Head of caudate nucleus (tissue), 42 donors: ENCODE measurements at regions not wholly inside any gene's neighbourhood (a gene's known extent, or its start where the extent isn't known, plus 50 kb on each side); places are given as distances from the start of the nearest gene placed in this dataset.
"Not testable (repeated sequence)": the region's sequence is repeated elsewhere in the genome, so short reads cannot be mapped to it uniquely, and the experiment has no call there.

Experiments
- DNase-seq, 42 donors: peaks; one replicate each; pipeline versions ENCODE4 v3.0.0 to v3.0.0-alpha.2; 2020 to 2021; ENCODE audit warnings: mixed read lengths in 7 of 42
- intact Hi-C: fragments of 100-400 bp; cut with DNase I; formaldehyde crosslinking; loops from one replicate; pipeline ENCODE4 v1.15.0; 2022

DNA sequence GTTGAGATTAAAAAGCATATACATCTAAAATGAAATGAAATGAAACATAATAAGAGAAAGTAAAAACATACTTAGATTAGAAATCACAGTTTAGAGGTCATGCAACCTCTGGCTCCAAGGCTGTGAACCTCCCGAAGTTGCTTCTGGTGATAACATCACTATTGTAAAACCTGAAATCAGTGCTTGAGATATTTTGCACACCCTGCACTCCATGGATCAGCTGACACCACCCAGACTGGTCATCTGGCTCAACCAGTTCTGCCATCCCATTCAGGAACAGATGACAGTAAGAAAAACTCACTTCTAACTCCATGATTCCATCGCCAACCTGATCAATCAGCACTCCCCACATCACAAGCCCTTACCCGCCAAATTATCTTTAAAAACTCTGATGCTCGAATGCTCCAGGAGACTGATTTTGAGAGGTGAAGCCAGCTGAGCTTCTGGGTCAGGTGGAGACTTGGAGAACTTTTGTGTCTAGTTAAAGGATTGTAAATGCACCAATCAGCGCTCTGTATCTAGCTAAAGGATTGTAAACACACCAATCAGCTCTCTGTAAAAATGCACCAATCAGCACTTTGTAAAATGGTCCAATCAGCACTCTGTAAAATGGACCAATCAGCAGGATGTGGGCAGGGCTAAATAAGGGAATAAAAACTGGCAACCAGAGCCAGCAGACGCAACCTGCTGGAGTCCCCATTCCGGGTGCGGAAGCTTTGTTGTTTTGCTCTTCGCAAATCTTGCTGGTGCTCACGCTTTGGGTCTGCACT is 162.6 kb upstream of the MAGI2 start:
- intact Hi-C loops: no loop called here
- DNase-seq: no peak

DNA sequence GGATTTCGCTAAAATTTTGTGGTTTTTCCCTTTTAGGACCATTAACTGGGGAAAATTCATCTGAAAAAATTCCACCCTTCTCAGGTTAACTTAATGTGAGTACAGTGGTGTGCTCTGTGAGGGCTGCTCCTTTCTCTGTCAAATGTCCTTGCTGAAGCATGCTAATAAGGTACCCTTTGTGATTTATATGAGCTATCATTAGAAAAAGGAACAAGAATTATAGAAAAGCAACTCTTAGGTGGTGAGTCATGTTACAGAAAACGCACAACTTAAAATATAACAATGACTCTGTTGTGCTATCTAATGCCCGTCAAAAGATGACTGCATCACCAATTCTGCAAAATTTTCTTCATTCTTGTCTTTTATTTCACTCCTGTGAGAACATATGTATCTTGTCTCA is 162.0 kb upstream of the MAGI2 start:
- intact Hi-C loops: no loop called here
- no peak for DNase-seq

DNA sequence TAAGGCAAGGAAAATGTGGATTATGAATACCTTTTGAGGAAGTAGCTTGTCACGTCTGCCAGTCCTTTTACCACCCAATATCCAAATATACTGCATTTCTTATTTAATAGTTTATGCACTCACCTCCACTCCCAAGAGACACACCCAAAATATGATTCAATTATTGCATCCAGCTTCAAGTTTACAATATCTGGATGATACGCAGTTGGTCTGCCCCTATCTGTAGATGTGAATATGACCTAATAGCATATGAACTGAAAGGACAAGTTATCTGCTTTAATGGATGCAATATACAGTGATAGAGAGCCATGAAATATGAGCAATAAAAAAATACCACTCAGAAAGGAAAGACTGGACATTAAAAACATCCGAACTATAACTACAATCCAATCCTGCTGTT is 159.4 kb upstream of the MAGI2 start:
- DNase-seq: no peak
- intact Hi-C loops: no loop called here

DNA sequence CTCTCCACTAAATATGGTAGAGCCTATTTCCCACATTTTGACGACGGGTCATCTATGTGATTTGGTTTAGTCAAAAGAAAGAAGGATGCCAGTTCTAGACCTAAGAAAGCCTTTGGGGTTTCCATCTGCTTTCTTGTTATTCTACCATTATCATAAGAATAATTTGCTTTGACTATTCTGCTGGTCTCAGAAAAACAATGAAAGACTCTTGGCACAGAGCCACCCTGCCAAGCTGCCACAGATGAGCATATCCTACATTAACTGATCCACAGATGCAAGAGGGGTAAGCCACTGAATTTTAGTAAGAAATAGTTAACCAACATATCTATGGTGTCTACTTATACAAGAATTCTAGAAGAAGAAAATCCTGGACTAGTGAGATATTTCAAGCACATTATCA is 158.6 kb upstream of the MAGI2 start:
- DNase-seq: peak in 20 of 42 donors; percentile 3 to 58 (median 12)
- intact Hi-C loops: no loop called here

DNA sequence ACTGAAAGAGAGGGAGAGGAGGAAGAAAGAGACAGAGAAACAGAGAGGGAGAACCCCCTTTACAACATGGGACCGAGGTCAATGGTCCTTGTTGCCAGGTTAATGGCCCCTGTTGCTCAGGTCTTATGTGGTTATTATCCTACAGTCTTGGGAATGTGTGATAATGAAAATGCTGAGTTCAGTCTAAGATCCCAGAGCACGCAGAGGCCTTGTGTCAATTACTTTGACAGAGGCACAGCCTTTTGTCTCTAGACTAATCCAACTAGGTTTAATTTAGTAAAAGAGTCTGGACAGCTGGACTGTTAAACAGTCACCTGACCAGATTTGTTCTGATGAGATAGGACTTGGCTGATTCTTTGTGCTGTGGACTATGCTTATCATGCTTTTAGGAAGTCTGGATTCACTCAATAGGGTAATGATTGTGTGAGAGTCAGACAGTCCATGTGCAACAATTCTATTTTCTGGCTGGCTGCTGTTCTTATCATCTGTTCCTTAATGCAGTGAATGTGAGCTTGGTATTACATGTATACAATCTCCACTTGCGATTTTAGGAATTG is 157.4 kb upstream of the MAGI2 start:
- DNase-seq: no peak
- intact Hi-C loops: no loop called here

DNA sequence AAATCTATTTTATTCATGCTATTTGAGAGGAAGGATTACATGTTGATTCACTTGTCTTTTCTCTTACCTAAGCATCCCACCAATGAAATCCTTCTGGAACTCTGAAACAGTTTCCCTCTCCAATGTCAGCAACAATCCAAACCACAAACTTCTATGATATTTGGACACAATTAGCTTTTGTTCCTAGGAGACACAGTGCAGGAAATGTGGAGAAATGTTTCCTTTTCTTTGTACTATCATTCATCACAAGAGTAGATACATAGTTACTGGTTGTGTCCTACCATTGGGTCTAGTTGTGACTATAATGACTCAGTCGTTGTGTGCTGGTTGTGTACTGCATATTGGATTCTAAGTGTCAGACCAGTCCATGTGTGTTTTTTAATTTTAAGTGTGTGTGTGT is 156.8 kb upstream of the MAGI2 start:
- intact Hi-C loops: no loop called here
- DNase-seq: no peak

DNA sequence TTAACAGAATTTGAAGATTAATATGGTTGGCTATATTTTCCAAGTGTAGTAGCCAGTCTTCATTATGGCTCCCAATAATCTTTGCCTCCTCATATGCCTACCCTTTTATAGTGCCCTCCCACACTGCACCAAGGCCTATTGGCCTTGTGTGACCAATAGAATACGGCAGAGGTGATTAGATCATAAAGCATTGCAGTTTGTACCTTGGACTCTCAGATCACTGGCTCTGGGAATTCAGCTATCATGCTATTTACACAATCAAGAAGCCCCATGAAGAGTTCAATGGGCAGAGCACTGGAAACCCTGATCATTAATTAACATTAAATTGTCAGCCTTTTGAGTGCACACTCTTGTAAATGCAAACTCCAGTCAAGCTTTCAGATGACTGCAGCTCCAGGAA is 154.5 kb upstream of the MAGI2 start:
- no peak for DNase-seq
- intact Hi-C loops: no loop called here

DNA sequence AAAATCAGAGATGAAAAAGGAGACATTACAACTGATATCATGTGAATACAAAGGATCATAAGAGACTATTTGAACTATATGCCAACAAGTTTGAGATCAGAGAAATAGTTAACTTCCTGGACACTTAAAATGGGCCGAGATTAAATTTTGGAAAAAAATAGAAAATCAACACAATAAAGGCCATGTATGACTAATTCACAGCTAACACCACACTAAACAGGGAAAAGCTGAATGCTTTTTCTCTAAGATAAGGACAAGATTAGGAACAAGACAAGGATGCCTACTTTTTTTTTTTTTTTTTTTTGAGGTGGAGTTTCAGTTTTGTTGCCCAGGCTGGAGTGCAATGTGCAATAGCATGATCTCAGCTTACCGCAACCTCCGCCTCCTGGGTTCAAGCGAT is 151.4 kb upstream of the MAGI2 start:
- DNase-seq: no peak
- intact Hi-C loops: no loop called here

DNA sequence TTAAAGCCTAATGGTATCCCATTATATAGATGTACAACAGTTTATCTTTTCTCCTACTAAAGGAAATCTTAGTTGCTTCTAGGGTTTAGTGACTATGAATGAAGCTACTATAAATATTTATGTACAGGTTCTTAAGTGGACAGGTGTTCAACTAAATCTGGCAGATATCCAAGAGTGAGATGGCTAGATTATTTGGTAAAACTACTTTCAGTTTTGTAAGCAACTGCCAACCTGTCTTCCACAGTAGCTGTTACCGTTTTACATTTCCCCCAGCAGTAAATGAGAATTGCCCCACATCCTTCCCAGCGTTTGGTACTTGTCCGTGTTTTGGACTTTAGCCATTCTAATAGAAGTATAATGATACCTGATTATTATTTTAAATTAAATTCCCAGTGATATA is 144.9 kb upstream of the MAGI2 start:
- intact Hi-C loops: no loop called here
- no peak for DNase-seq

DNA sequence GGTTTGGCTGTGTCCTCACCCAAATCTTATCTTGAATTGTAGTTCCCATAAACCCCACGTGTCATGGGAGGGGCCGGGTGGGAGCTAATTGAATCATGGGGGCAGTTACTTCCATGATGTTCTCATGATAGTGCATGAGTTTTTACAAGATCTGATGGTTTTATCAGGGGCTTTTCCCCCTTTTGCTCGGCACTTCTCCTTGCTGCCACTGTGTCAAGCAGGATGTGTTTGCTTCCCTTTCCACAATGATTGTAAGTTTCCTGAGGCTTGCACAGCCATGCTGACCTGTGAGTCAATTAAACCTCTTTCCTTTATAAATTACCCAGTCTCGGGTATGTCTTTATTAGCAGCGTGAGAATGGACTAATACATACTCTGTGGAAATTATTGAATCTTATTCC is 141.2 kb upstream of the MAGI2 start:
- DNase-seq, intact Hi-C loops: not testable (repeated sequence)

DNA sequence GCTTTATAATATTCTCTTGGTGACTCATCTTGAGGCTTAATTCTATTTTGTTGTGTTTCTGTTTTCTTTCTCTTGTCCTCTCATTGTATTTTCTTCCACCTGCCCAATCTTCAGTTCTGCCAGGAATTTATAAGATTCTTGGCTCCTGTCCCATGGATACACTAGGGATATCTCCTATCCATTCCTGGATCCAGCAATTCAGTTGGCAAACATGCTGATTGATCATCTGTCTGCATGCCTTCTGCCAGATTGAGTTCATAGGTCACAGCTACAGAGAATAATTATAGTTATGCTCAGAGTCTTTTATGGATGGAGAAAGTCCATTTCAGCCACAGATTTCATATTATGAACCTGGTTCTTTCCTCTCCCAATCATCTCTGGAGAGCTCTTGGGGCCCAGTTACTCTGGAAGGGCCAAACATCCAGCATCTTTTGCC is 140.4 kb upstream of the MAGI2 start:
- DNase-seq: no peak
- intact Hi-C loops: no loop called here

DNA sequence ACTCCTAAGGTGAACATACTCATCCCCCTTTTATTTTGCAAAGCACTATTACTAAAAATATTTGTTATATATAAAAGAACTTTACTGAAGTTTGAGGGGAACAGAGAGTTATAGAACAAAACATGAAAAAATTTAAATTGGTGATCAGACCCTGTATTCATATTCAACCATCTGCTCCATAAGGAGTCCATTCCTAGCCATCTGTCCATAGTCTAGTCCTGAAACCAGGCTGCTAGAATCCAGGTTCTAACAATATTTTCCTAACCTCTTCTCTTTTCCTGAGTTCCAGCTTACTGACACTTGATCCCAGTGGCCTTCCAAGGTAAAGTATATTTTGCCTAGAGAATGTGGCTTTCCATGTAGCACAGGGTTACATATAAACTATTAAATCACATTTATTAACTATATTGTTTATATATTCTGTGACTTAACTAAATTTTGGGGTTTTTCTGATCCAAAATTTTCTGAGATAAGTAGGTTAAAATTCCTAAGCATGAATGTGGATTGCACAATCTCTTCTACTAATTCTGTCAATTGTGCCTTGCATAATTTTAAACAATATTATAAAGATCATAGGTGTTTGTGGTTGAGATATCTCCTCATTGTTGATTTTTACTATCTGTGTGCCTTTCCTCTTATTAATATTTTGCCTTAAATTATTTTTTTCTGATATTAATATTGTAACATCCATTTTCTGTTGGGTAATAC is 137.6 kb upstream of the MAGI2 start:
- no peak for DNase-seq
- intact Hi-C loops: no loop called here

DNA sequence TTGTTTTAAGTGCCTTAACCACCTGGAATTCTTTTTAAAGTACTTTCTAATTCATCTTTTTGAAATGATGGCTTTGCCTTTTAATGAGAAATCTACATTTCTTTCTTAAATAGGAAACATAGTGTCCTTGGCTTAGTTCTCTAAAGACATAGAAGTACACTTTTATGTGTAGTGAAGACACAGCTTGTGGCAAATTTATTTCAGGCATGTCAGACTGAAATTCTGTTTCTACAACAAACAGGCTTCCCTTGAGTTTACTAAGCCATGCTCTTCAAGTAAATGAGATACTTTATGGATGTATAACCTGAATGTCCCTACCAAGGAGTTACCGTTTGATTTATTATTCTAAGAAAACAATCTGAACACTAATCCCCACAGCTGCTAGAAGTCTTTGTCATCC is 136.9 kb upstream of the MAGI2 start:
- intact Hi-C loops: no loop called here
- no peak for DNase-seq

DNA sequence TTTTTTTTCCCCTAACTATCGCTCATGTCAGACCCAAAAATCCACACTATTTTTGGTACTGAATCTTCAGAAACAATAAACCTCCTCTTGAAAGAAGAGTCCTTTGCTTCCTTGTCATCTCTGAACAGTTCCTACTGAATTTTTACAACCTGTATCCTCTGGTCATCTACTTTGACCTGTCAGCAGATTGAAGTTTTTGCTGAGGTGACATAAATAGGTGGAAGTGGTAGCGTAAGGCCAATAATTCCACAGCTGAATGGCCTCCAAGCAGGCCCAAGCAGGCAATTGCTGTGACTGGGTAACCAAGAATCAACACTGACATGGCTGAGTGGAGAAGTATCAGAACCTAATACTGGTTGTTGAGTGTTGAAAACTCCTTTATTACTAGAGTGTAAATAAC is 117.4 kb upstream of the MAGI2 start:
- intact Hi-C loops: no loop called here
- no peak for DNase-seq

DNA sequence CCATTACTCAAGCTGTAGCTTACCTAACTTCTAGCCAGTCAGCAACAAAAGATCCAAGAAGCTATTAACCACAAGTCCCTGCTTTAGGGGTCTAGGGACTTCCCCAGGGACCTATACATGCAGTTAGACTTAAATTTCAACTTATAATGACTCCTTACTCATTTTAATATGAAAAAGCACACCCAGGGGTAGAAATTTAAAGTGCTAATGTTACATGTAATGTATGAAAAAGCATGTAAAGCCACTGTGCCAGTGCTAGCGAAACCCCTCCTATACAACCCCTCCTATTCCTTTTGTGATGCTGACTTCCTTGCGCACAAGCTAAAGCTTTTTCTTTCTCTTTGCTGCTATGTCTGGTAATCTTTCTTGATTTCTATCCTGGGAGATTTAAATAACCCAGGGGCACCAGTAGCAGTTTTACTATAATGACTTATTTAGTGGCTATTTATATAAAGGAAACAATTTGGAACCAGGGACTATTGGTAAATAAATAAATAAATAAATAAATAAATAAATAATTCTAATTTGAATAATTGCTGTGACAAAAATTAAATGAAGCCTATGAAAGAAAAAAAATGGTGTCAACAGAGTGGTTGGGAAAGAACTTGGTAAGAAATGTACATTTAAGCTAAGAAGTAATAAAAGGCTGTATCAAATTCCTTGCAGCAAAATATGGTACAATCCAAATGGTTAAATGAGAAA is 110.5 kb upstream of the MAGI2 start:
- no peak for DNase-seq
- intact Hi-C loops: no loop called here

DNA sequence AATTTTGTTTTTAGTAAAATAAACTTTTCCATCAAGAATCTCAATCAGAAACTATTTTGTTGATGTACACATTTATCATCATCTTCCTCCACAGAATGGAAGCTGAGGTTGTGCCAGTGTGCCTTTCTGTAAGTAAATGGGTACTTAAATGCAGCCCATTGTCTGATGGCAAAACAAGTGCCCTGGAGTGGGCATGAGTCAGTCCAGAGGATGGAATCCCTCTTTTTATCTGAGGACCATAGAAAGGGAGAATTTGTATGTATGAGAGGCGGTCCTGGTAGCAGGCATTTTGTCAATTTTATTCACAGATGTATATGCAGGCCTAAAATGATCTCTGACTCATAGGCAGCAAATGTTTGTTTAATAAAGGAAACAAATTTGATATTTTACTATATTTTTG is 102.1 kb upstream of the MAGI2 start:
- intact Hi-C loops: no loop called here
- no peak for DNase-seq

DNA sequence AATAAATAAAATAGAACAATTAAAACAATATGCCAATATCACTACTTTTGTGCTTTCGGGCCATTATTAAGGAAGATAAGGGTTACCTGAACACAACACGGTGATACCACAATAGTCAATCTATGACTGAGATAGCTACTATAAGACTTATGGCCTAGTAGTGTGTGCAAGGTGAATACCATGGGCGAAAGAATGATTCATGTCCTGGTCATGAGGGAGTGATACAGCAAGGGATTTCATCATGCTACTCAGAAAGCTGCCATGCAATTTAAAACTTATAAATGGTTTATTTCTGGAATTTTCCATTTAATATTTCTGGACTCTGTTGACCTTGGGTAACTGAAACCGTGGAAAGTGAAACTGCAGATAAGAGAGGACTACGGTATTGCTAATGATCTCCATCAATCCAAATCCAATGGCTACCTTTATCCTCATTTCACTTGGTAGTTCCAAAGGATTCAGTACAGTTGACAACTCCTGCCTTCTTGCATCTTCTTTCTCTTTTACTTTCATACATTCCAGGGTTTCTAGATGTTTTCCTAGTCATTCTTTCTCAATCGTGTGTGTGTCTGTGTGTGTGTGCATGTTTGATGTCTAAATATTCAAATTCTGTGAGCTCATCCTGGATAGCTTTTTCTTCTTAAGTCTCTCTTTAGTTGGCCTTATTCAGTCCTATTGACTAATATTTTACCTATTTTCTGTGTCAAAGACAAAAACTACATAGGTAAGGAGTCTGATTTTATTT is 100.5 kb upstream of the MAGI2 start:
- intact Hi-C loops: no loop called here
- no peak for DNase-seq

DNA sequence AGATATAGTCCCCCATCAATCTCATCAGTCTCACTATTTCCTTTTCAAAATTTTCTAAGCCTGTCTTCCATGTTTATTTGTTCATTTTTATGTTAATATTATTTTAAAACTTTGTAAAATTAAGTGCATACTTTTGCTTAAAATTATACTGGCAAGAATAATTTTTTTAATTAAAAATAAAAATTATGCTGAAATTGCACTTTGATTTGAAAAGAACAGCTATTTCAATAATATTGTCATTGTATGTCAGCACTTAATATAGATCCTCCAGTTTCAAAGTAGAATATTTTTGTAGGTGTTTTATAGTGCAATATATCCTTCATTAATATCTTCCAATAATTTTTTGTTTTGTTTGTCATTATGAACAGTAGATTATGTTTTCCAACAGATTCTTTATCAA is 99.0 kb upstream of the MAGI2 start:
- intact Hi-C loops: no loop called here

DNA sequence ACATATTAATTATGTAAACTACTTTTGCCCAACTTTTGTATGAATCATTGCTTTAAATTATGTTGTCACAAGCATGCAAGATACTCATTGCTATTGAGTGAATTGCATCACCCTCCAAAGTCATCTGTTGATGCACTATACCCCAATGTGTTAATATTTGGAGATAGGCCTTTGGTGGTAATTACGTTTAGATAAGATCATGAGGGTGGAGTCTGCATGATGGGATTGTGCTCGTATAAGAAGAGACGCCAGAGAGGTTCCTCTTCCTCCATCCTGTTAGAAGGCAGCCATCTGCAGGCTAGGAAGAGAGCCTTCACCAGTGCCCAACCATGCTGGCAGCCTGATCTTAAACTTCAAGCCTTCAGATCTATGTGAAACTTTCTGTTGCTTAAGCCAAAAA is 95.3 kb upstream of the MAGI2 start:
- intact Hi-C loops: no loop called here
- peak in 21 of 42 donors; percentile 6 to 60 (median 32) for DNase-seq

More for the DNA sequence above, 99.0 kb upstream of the MAGI2 start:
- DNase-seq: no peak
